Stimulated activated CD4-positive, alpha-beta T cell treated with anti-CD3 and anti-CD28 coated beads, TNF-alpha, amount 100 ng/mL, for 24 hours (primary cell): ENCODE measurements at regions not wholly inside any gene's neighbourhood (a gene's known extent, or its start where the extent isn't known, plus 50 kb on each side); places are given as distances from the start of the nearest gene placed in this dataset.
"Not testable (repeated sequence)": the region's sequence is repeated elsewhere in the genome, so short reads cannot be mapped to it uniquely, and the experiment has no call there.

Source experiments
- DNase-seq, 3 experiments: peaks; one replicate each; pipeline ENCODE4 v3.0.0-alpha.2; 2020; ENCODE audit warnings: low read depth in 3 of 3

DNA sequence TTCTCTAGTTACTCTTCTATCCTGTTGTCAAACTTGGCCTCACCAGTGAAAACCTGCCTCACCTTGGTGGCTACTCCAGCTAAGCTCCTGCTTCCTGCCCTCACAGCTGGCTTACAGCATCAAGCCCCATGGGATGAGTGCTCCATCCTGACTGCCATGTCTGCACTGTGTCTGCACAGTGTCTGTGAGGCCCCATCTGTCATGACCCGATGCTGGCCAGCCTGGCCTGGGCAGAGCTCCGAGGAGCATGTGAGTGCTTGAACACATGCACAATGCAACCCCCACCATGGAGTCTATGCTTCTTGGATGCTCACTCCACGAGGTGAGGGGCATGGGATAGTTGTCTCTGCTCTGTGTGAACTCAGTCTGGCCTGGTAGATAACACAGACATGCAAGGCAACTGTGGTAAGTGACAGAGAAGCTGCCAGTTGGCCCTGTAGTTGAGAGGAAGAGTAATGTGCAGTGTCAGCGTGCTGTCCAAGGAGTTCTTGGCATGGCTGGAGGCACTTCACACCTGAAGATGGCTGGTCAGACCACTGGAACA is 207.1 kb upstream of the ZNF32 start:
- no peak for DNase-seq

DNA sequence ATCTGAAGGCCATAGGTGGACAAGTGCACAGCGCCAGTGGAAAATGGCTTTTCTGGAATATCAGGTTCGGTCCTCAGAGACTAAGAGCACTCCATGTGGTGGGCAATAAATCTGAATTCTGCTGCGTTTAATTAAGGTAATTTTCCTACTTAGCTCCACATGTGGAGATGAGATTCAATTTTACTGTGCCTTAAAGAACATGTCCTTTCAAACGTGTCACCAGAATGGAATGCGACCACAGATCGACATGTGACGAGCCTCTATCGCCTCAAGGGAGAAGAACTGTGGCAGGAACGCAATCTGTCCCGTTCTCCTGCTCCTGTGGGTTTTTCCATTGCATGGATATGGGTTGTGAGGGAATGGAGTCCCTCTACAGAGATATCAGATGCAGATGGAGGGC is 205.3 kb upstream of the ZNF32 start:
- no peak for DNase-seq

DNA sequence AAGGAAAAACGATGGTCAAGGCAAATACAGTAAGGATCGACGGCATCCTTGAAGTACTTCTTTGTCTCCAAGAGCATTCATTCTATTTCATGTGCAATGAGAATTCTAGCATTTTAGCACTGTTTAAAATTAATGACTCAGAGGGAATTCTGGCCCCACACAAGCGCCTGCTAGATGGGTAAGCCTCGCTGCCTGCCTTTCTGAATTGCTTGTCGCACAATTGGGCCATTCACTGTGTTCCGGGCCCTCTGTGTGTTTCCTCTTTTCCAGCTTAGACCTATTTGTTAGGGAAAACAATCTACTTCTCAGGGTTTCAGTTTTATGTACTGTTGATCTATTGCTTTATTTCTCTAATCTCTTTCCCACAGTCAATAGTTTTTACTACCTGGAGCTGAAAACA is 204.7 kb upstream of the ZNF32 start:
- no peak for DNase-seq

DNA sequence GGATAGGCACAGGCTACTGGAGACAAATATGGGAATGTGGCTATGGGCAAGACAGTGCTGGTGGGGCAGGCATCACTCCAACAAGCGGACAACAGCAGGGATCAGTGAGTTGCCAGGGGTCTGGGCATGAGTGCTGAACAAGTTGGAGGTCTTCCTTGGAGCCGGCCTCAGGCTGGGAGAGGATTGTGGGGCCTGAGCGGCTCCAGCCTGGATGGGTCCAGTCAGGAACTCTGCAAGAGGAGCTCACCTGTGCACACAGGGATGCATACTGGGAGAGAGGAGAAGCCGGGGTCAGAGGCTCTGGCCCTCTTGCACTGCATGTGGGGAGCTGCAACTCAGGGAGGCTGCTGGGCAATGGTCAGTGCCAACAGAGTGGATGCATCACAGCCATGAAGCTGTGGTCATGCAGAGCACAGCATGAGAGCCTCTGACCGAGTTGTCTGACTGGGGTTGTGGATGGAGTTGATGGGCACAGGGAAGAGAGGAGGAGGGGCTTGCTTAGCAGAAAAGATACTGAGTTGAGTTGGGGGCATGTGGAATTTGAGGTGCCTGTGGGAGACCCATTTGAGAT is 204.0 kb upstream of the ZNF32 start:
- DNase-seq = no peak

DNA sequence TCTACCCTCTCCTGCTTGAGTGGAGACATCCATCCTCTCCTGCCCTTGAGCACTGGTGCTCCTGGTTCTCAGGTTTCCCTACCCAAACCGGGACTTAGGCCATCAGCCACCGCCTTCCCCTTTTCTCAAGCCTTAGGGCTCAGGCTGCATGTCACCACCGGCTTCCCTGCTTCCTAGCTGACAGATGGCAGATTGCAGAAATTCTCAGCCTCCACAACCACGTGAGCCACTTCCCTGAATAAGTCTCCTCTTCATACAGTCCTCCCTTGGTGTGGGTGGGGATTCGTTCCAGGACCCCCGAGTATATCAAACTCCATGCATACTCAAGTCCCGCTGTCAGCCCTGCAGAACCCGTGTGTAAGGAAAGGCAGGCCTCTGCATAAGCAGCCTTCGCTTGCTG is 203.5 kb upstream of the ZNF32 start:
- DNase-seq = no peak

DNA sequence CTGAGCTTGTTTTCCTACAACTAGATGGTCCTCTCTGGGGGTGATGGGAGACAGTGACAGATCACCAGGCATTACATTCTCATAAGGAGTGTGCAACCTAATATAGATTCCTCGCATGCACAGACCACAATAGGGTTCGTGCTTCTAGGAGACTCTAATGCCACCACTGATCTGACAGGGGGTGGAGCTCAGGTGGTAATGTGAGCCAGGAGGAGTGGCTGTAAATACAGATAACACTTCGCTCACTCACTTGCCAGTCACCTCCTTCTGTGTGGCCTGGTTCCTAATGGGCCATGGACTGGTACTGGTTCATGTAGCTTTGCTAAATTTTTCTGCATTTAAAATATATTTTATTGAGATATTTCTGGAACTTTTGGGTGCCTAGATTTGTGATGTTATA is 202.3 kb upstream of the ZNF32 start:
- DNase-seq = no peak

DNA sequence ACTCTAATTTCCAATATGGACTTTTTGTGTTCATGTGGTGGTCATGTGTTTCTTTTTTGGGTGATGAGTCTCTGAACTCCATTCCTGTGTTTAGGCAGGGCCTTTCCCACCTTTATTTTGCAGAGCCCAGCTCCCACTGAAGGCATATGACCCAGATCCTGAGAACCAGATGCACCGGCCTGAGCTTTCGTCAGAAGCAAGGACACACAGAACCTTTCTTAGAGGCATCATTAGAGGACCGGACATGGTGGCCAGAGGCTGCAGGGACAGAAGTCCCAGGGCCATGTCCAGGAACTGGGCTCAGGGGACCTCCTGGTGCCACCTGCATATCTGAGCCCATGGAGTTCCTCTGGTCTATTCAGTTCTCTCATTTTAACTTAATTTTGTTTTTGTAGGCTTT is 200.9 kb upstream of the ZNF32 start:
- no peak for DNase-seq

DNA sequence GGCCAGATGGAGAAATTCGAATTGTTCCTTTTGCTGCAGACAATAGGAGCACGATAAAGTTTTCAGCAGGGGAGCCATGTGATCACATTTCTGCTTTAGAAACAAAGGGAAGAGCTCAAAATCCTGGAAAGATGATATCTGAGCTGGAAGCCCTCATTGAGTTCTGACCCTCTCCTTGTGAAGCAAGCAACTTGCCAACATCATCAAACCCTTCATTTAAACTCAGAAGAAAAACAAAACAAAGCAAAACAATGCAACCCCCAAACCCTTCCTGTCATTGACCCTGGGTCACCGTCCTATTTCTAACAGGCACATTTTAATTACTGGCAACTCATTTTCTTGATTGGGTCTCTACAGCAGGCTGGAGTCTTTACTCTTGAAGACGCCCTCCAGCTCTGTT is 198.3 kb upstream of the ZNF32 start:
- no peak for DNase-seq

DNA sequence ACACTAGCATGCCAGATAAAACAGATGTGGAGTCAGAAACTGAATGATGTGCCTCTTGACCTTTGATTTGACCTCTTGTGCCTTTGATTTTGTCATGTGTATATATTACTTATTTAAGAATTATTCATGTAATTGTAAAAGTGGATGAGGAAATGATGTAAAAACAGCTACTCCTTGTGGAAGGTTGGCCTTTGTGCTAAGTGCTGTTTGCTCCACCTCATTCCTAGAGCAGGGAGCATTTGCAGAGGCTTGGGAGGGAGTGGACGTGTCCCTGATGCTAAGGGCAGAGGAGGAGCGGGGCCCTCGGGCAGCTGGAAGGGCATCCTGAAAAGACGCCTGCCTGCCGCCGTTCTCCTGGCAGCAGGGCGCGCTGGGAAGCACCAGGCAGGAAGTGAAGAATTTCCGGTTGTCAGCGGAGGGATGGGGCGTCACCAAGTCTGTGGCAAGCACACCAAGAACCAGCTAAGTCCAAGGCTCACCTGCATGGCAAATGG is 197.6 kb upstream of the ZNF32 start:
- peak in 1 of 3 experiments; percentile 50 for DNase-seq

DNA sequence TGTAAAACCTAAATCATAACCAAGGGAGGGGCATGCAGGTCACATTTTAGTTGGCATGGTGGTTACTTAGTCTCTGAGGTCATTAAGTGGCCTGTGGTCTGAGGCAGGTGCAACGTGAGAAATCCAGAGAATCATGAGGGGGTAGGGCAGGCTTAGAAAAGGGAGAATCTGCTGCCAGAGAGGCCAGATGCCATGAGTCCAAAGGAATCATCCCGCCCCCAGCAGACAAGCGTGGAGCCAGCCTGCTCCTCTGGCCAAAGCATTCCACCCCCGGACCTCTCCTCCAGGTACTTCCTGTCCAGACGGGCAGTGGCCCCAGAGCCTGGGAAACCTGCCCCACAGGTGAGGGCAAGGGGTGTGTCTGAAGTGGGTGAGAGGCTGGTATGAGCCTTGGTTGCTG is 196.4 kb upstream of the ZNF32 start:
- DNase-seq = no peak

DNA sequence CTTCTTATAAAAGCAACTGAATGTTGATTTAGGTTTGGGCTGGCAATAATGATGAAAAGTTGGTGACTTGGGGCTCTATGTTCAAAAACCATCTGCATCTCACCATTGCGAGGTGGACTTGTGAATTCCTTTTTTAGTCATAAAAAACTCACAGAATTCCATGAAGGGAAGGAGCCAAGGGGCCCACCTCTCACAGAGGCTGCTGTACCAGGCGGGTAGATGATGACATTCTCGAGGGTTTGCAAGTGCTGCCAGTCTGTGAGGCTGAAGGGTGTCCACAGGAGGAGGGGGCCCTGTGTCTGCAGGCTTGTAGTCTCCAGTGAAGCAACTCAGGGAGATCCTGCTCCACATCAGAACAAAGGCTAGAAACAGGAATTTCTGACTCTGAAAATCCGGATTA is 195.5 kb upstream of the ZNF32 start:
- DNase-seq = no peak

DNA sequence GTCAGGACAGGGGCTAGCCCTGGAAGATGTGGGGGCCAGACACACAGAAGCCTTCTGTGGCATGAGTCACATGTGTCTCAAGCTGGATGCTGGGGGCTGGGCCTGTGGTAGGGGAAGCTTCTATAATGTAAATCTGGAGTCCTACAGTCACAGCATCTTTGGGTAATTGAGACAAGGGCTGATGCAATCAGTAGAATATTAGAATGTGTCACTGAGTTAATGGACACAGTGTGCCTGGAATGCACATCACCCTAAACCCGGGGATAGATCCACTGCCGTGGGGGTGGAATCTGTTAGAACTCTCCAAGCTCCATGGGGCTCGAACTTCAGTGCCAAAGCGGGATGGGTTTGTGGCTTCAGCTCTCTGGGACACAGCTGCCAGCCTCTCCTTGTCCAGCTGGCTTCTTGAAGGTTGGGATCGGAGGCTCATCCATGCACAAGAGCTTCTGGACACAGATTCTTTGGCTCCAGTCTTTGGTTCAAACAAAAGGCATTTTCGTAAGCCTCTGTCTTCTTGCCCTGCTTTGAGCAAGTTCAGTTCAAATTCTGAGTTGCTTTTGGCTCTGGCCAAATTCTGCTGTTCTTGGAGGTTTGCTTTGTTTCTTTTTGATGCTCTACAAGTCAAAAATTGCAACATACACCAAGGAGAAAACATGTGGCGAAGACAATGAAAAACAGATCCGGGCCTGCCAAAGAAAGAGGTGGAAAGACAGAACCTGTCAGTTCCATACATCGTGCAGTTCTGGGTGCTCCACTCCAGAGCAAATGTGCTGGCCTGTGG is 194.8 kb upstream of the ZNF32 start:
- DNase-seq = no peak

DNA sequence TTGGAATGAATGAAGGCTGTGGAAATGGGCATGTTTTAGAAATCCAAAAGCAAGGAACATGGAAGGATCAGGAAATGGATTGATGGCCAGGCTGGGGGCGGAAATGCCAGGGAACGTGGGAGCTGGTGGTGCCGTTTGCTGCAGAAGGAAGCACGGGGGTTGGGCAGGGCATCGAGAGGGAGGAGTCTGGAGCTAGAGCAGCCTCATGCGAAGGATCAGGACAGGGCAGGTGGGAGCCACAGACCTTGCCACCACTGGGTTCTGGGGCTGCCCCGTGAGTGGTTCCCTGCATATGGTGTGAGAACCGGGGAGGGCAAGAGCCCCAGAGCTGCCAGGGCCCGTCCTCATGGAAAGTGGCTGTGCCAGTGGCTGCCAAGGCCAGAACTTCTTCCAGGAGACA is 193.8 kb upstream of the ZNF32 start:
- DNase-seq = no peak

DNA sequence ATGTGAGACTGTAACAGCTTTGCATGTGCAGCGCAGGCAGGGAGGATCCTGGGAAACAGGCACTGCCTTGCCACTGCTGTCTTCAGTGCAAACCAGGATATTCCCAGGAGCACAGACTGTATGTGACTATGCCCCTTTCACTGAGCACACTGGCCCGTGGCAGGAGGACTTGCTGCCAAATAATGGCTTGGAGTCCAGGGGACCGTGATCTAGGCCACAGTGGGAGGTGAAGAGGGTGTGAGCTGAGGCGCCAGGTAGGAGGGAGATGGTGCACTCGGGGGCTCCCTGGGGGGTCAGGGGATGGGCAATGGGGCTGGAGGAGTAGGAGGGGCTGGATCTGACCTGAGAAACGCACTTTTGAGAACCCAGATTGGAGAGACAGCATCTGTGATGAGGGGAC is 193.4 kb upstream of the ZNF32 start:
- no peak for DNase-seq

DNA sequence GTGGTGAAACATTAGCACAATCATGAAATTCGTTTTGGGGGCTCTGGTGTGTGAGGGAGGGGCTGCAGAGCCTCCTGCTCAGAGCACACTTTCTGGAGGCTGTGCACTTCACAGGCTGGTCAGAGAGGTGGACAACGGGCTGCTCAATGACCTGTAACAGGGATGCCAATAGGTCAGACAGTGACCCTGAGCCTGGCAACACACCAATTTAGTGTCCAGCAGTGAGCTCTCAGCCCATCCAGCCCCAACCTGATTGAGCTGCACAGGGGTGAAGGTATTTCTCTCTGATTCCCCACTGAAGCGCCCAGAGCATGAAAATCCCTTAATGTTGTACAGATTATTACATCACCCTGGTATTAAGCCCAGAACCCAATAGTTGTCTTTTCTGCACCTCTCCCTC is 191.3 kb upstream of the ZNF32 start:
- no peak for DNase-seq

DNA sequence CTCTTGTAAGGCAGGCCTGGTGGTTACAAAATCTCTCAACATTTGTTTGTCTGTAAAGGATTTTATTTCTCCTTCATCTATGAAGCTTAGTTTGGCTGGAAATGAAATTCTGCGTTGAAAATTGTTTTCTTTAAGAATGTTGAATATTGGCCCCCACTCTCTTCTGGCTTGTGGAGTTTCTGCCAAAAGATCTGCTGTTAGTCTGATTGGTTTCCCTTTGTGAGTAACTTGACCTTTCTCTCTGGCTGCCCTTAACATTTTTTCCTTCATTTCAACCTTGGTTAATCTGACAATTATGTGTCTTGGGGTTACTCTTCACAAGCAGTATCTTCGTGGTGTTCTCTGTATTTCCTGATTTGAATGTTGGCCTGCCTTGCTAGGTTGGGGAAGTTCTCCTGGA is 186.1 kb upstream of the ZNF32 start:
- DNase-seq = not testable (repeated sequence)

DNA sequence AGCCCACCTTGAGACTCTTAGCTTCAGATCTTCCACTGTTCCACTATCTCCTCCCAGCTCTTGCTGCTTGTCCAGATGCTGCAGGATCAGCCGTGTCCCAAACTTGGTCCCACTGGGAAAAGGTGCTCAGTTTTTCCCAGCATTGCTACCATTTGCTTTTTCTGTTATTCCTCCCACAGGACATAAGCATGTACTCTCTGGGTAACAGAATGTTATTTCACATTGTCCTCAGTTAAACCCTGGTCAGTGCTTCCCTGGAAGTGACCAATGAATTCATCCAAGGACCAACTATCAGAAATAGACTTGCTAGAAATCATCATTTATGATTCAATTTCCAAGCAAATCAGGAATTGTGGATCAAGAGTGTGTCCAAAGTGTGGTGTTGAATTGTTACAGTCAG is 179.2 kb upstream of the ZNF32 start:
- DNase-seq = no peak

DNA sequence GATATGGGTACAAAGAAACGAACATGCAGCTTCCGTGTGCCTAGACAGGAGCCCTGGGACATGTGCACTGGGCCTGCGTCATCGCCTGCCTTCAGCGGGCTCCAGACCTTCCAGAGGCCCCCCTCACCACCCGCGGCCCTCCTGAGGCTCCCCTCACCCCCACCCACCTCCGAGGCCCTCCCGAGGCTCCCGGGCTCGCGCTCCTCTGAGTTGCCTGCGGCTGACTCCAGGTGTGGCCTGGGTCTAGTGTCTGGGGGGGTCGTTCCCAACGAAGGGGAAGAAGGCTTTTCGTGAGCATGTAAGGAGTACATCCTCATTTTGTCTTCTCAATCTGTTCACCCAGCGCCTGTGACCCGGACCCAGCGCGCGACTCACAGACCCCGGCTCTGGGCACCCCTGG is 177.3 kb upstream of the ZNF32 start:
- DNase-seq = no peak

DNA sequence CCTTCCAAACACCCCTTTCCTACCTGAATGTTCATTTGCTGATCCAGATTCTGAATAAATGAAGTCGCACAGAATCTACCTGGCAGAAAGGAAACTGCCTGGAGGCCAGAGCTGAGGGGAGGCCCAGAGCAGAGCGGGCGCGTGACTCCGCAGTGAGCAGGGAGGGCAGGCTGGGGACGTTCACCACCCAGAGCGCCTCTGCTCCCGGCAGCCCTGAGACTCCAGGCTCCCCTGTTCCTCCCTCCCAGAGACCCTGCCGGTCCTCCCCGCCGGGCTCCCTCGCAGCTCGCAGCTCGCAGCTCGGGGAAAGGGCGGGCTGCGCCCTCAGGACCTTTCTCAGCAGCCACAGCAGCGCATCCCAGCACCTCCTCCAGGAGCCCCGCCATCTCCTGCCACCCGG is 176.7 kb upstream of the ZNF32 start:
- DNase-seq = no peak

DNA sequence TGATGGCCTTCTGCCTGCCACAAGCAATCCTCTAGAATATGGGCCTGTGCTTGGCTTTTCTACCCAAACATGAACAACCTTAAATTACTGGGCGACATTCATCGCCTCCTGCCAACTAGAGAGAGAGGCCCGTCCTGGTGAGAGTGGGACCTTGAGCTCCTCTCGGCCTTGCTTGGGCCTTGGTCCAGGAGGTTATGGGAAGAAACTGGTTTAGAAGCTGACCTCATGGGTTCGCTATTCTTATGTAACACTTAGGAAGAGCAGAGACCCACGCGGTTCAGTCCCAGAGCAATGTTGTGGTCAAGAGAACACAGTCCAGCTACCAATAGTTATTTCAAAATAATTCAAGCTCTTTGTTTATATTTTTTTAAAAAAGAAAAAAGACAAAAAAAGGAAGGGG is 176.3 kb upstream of the ZNF32 start:
- no peak for DNase-seq

DNA sequence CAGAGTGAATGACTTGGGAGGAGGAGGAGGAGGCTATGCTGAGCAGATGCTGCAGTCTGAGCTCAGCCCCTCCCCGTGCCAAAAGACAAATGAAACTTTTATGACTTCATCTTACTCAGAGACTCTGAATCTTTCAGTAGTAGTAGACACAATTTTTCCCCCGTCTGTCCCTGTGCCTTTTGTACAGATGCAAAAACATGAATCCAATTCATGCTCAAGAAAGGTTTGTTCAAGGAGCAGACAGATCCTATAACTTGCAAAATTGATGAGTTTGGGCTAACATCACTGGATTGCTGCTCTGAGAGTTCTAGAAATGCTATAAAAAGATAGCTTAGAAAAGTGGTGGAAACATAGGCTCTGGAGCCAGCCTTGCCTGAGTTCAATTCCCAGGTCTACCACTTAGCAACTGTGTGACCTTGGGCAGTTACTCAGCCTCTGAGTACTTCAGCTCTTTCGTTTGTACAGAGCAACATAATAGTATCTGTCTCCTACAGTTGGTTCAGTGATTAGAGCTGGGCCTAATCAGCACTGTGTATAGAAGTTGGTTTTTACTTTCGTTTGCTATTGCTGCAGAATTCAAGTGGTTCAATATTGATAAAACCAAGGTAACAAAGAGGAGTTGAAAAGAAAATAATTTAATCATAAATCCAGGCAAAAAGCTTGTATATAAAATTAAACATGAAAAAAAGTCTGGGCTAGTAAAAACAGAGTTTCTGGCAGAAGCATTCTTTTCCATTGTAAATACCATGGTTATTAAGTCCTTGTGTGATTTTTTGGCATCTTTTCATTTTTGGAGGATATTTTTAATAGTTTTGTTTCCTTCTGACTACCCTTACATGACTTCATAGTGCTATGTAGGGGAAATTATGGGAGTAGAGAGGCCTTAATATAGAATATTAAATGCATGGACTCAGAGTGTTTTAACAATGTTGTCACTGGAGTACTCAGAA is 174.2 kb upstream of the ZNF32 start:
- DNase-seq = no peak

DNA sequence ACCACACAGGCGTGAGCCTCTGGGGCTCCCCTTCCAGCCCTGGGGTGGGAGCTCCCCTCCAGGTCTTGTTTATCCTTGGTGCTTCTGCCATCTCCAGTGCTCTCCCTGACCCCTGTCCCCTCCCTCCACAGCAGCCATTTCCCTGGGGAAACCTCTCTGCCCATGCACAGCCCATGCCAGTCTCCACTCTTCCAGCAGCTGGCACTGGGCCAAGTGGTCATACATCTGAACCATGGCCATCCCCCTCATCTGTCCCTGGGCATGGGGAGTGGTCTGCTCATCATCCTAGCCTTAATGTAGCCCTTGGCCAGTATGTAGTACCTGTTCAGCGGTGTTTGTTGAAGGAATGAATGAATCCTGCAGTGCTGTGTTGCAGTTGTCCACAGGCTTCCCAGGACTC is 172.4 kb upstream of the ZNF32 start:
- DNase-seq = no peak
